Subcutaneous abdominal adipose tissue (tissue), 5 donors: ENCODE measurements at regions not wholly inside any gene's neighbourhood (a gene's known extent, or its start where the extent isn't known, plus 50 kb on each side); places are given as distances from the start of the nearest gene placed in this dataset.

Experiments
- H3K27ac ChIP-seq: one replicate; pipeline ENCODE4 v1.7.0; 2013; ENCODE audit warnings: low read depth, mild to moderate bottlenecking, inconsistent platforms, low read length, moderate library complexity
- H3K27me3 ChIP-seq, 5 donors: one replicate each; pipeline ENCODE4 v1.7.0; 2013; ENCODE audit warnings: low read length in 5 of 5, inconsistent platforms in 1 of 5; ENCODE audit not compliant: control insufficient read depth in 5 of 5, insufficient read depth in 4 of 5
- H3K36me3 ChIP-seq, 5 donors: one replicate each; pipeline ENCODE4 v1.7.0; 2013; ENCODE audit warnings: low read length in 5 of 5; ENCODE audit not compliant: control insufficient read depth in 5 of 5, insufficient read depth in 5 of 5
- H3K4me1 ChIP-seq, 5 donors: one replicate each; pipeline ENCODE4 v1.7.0; 2013; ENCODE audit warnings: low read length in 5 of 5, mild to moderate bottlenecking in 3 of 5, moderate library complexity in 1 of 5; ENCODE audit not compliant: control insufficient read depth in 5 of 5, insufficient read depth in 5 of 5
- H3K4me3 ChIP-seq, 5 donors: one replicate each; pipeline ENCODE4 v1.7.0; 2013; ENCODE audit warnings: low read length in 5 of 5, low read depth in 1 of 5
- H3K9ac ChIP-seq, 5 donors: one replicate each; pipeline ENCODE4 v1.7.0; 2013; ENCODE audit warnings: low read length in 5 of 5, mild to moderate bottlenecking in 4 of 5, moderate library complexity in 3 of 5
- H3K9me3 ChIP-seq, 5 donors: one replicate each; pipeline ENCODE4 v1.7.0; 2013; ENCODE audit warnings: low read length in 5 of 5; ENCODE audit not compliant: control insufficient read depth in 5 of 5
- donor health status: healthy.
- donor health status: healthy.
- donor health status: healthy.
- donor health status: healthy.
- donor health status: healthy.

DNA sequence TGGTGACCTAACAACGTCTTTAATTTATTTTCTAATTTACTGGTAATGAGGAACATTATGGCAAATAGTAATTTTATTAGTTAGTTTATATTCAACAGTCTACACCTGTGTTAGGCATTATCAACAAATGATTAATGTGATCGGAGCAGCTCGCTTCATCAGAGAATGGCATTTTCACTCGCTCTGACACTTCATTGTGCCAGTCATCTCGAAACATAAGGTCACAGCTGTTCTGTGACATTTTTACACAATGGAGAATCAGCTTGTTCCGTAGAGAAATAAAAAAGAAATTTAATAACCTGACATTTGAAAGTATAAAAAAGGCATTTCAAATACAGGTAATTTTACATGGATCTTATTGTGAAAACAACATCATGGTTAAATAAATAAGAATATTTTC, 858.4 kb downstream of the SLITRK6 start:
- Histone ChIP-seq H3K27me3 (no peaks in the 10 kb centered on the region), H3K9me3 (no peaks in the 10 kb centered on the region), H3K36me3 (no peaks in the 10 kb centered on the region), H3K4me3 (no peak overlapping the region), H3K27ac (no peak overlapping the region), H3K9ac (no peak overlapping the region), H3K4me1 (no peaks in the 10 kb centered on the region)

DNA sequence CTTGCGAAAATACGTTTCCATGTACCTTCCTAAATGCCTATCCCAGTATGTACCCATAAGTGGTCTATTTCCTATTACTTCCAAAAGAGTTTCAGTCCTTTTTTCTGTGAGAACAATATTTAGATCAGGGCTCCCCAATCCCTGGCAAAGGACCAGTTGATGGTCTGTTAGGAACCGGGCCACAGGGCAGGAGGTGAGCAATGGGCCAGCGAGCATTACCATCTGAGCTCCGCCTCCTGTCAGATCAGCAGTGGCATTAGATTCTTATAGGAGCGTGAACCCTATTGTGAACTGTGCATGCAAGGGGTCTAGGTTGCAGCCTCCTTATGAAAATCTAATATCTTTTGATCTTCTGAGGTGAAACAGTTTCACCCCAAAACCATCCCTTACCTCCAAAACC, 859.1 kb downstream of the SLITRK6 start:
- peaks cover 0 to under 1% (median 0%) of the 10 kb centered on the region in 5 donors for H3K4me1 ChIP-seq
- no peak overlapping the region for H3K9ac ChIP-seq
- H3K9me3 ChIP-seq = no peaks in the 10 kb centered on the region
- H3K36me3 ChIP-seq = no peaks in the 10 kb centered on the region
- no peaks in the 10 kb centered on the region for H3K27me3 ChIP-seq
- H3K27ac ChIP-seq = no peak overlapping the region
- no peak overlapping the region for H3K4me3 ChIP-seq

DNA sequence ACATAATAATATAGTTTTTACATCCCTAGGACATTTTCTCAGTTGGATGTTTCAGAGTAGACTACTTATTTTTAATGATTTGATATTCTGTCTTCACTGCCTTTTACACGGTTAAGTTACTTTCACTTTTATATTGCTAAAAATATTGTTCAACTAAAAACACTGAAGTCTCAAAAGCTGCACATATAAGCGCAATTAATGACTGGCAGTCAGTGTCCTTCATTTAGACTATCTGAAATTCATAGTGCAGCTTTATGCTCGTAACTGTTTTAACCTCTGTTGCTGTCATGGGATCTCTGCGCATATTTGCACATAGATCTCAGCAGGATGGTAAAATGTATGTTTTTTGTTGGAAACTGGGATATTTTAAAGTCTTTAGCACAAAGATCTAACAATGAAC, 864.3 kb downstream of the SLITRK6 start:
- Histone ChIP-seq H3K4me1 (peaks cover 0 to 5% (median 0%) of the 10 kb centered on the region in 5 donors), H3K4me3 (peak overlapping the region; percentile 18 to 66 (median 44)), H3K36me3 (no peaks in the 10 kb centered on the region), H3K27ac (no peak overlapping the region), H3K27me3 (no peaks in the 10 kb centered on the region), H3K9me3 (no peaks in the 10 kb centered on the region), H3K9ac (peak overlapping the region in 1 of 5 donors; percentile 35)

DNA sequence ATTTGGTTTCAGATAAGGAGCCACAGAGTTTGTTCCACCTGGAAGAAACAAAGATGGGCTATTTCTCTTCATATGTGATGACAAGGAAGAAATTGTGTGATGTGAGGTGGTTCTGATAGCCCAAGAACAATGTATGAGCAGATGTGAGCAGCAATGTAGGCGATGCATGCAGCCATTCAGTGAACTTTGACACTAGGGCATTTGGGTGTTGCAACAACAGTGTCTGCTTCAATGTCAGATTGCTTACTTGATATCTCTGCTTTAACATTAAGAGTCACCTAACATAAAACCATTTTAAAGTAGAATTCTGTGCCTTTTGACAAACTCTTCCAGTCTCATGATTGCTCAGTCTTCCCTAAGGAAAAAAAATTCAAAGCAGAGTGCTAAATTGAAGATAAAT, 865.4 kb downstream of the SLITRK6 start:
- Histone ChIP-seq H3K36me3 (no peaks in the 10 kb centered on the region), H3K4me3 (no peak overlapping the region), H3K9me3 (no peaks in the 10 kb centered on the region), H3K27me3 (no peaks in the 10 kb centered on the region), H3K9ac (no peak overlapping the region), H3K4me1 (peaks cover 0 to 5% (median 0%) of the 10 kb centered on the region in 5 donors), H3K27ac (no peak overlapping the region)

DNA sequence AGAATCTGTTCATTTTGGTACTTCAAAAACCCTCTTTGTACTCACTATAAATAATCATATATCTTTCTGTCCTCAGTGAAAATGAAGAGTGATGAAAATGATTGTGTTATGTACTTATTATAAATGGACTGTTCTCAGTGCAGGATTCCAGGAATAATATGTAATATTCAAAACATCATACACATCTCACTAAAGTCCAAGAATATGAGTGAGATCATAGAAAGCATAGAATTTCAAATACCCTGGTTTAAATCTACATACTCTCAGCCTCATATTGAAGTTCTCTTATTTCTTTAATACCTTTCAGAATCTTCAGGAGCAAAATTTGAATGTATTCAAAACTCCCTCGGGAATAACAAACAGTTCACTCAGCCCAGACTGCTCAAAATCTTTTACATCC, 868.0 kb downstream of the SLITRK6 start:
- no peaks in the 10 kb centered on the region for H3K36me3 ChIP-seq
- H3K9ac ChIP-seq = no peak overlapping the region
- H3K4me1 ChIP-seq = peaks cover 0 to 5% (median 0%) of the 10 kb centered on the region in 5 donors
- H3K9me3 ChIP-seq = no peaks in the 10 kb centered on the region
- no peak overlapping the region for H3K27ac ChIP-seq
- no peaks in the 10 kb centered on the region for H3K27me3 ChIP-seq
- H3K4me3 ChIP-seq = no peak overlapping the region

DNA sequence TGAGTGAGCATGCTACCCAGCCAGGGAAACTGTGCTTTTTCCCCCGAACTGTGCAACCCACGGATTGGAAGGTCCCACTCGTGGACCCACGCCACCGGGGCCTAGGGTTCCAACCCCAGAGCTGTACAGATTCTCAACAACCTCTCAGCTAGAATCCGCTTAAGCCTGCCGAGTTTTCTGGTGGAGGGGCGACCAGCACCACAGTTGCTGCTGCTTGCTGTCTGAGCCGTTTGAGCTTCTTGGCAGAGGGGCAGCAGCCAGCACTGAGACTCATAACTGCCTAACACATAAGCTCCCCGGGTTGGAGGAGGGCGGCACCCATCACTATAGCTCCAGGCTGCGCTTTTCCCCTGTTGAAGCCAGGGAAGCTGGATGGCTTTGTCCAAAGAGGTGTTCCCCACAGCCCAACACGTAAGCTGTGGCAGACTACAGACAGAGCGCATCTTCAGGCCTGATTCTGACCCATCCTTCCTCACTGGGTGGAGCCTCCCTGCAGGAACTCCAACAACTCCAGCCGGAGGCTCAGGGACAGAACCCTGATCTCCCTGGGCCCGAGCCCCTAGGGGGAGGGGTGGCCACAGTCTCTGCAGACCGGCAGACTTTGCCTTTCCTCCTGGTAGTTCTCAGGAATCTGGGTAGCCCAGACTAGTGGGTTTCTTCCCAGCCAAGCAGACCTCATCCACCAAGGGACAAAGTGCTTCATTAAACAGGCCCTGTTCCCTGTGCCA, 871.6 kb downstream of the SLITRK6 start:
- Histone ChIP-seq H3K9me3 (no peaks in the 10 kb centered on the region), H3K4me3 (no peak overlapping the region), H3K4me1 (no peaks in the 10 kb centered on the region), H3K27me3 (no peaks in the 10 kb centered on the region), H3K27ac (no peak overlapping the region), H3K9ac (no peak overlapping the region), H3K36me3 (no peaks in the 10 kb centered on the region)

DNA sequence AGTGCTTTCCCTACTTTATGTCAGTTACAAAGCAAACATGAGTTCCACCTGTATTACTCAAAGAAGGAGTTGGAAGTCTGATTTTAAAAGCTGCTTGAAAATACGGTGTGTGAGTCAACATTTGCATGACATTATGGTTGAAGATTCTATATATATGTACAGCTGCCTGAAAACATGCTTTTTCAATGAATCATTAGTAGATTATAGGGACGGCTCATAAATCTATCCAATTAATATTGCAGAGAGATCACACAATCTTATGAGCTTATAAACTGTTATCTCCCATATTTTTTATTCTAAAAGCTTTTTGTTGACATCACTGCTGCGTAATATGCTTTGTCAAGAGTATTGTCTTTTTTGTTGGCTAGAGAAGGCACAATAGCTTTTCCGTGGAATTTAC, 873.8 kb downstream of the SLITRK6 start:
- H3K27ac ChIP-seq = no peak overlapping the region
- no peaks in the 10 kb centered on the region for H3K4me1 ChIP-seq
- H3K27me3 ChIP-seq = no peaks in the 10 kb centered on the region
- no peak overlapping the region for H3K4me3 ChIP-seq
- no peaks in the 10 kb centered on the region for H3K9me3 ChIP-seq
- H3K36me3 ChIP-seq = no peaks in the 10 kb centered on the region
- no peak overlapping the region for H3K9ac ChIP-seq

DNA sequence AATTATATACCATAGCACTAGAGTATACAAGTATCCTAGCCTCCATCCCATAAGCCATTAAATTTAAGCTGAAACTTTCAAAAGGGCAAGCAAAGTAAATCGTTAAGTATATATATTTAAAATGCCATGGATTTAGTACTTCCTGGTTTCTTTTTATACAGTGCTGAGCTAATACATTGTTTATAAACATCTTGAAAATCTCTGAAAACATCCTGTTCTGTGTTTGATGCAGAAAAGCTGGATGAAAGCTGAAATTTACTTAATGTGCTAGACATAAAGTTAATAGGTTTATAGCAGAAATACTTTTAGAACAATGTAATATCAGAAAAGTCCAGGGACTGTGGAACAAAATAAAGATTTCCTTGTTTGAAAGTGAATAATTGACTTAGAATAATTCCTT, 875.4 kb downstream of the SLITRK6 start:
- H3K9ac ChIP-seq = no peak overlapping the region
- no peaks in the 10 kb centered on the region for H3K27me3 ChIP-seq
- H3K27ac ChIP-seq = no peak overlapping the region
- no peaks in the 10 kb centered on the region for H3K36me3 ChIP-seq
- H3K4me3 ChIP-seq = no peak overlapping the region
- H3K9me3 ChIP-seq = no peaks in the 10 kb centered on the region
- H3K4me1 ChIP-seq = no peaks in the 10 kb centered on the region

DNA sequence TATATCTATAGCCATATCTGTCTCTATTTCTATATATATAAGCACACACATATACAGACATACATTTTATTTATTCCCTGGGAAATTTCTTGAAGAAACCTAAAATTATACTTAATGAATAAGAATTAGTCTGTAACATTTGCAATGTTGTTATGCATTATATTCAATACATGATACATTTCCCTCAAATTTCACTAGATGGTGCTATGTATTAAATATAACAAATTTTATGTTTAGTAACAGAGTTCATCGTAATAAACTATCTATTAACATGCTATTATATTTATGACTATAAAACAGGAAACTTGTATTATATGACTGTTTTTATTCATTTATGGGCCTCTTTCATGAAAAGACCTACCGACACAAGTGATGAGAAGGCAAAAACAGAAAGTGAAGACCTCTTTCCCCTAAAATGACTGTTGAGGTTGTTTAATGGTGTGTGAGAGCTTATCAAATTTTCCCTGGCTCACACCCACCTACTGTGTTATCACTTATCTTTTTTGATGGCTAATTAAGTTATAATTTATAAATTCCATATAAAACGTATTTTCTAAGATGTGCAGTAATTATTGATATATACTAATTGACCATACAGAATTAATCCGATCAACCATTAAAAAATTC, 881.9 kb downstream of the SLITRK6 start:
- Histone ChIP-seq H3K9me3 (no peaks in the 10 kb centered on the region), H3K36me3 (no peaks in the 10 kb centered on the region), H3K4me1 (peaks cover 0 to 2% (median 0%) of the 10 kb centered on the region in 5 donors), H3K27me3 (no peaks in the 10 kb centered on the region), H3K27ac (no peak overlapping the region), H3K4me3 (no peak overlapping the region), H3K9ac (no peak overlapping the region)

DNA sequence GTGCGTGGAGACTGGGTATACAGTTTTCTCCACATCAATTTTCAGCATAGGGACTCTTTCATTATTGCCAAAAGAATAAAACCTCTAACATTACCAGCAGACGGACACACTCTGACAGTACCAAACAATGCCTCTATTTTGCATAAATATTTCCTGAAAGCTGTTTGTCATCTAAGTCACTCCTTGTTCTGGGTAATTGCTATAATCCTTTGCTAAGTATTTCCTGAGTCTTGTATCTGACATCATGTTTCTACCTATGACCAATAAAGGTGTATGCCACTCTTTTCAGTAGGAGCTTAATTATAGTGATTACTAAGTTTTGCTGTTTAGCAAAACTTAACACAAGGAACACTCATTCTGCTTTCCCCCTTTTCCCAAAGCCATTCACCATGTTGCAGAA, 886.5 kb downstream of the SLITRK6 start:
- H3K27me3 ChIP-seq = no peaks in the 10 kb centered on the region
- H3K36me3 ChIP-seq = no peaks in the 10 kb centered on the region
- H3K4me3 ChIP-seq = no peak overlapping the region
- peaks cover 0 to 3% (median 0%) of the 10 kb centered on the region in 5 donors for H3K9me3 ChIP-seq
- H3K27ac ChIP-seq = no peak overlapping the region
- peaks cover 0 to 2% (median 0%) of the 10 kb centered on the region in 5 donors for H3K4me1 ChIP-seq
- no peak overlapping the region for H3K9ac ChIP-seq
